Mesenchymal stem cell (in vitro differentiated cells and primary cell): ENCODE measurements at regions not wholly inside any gene's neighbourhood (a gene's known extent, or its start where the extent isn't known, plus 50 kb on each side); places are given as distances from the start of the nearest gene placed in this dataset.

Experiments used
- DNase-seq: peaks from one replicate; pipeline ENCODE4 v3.0.0-alpha.2; 2013
- H2AFZ ChIP-seq: one replicate; pipeline ENCODE4 v1.6.1; 2013; ENCODE audit warnings: low read depth, mild to moderate bottlenecking, control low read depth, inconsistent platforms, low read length, moderate library complexity
- H2AK5ac ChIP-seq: 2 replicates; pipeline ENCODE4 v1.6.1; 2013; ENCODE audit warnings: low read length, moderate library complexity, mild to moderate bottlenecking, inconsistent platforms; ENCODE audit not compliant: severe bottlenecking
- H2BK120ac ChIP-seq: one replicate; pipeline ENCODE4 v1.6.1; 2013; ENCODE audit warnings: low read depth, mild to moderate bottlenecking, inconsistent platforms, low read length, moderate library complexity
- H2BK12ac ChIP-seq, 2 experiments: one replicate each; pipeline ENCODE4 v1.6.1; 2013; ENCODE audit warnings: inconsistent platforms in 2 of 2, low read length in 2 of 2, mild to moderate bottlenecking in 2 of 2, moderate library complexity in 2 of 2, control low read depth in 1 of 2
- H2BK15ac ChIP-seq: one replicate; pipeline ENCODE4 v1.6.1; 2013; ENCODE audit warnings: mild to moderate bottlenecking, low read depth, inconsistent platforms; ENCODE audit not compliant: poor library complexity, severe bottlenecking
- H2BK5ac ChIP-seq: 2 replicates; pipeline ENCODE4 v1.6.1; 2013; ENCODE audit warnings: low read depth, mild to moderate bottlenecking, low read length, control low read depth, inconsistent platforms; ENCODE audit not compliant: poor library complexity, severe bottlenecking
- H3K14ac ChIP-seq, 2 experiments: one replicate each; pipeline ENCODE4 v1.6.1; 2013; ENCODE audit warnings: inconsistent platforms in 2 of 2, low read length in 2 of 2, control low read depth in 1 of 2, mild to moderate bottlenecking in 1 of 2, moderate library complexity in 1 of 2
- H3K18ac ChIP-seq, 2 experiments: one replicate each; pipeline ENCODE4 v1.6.1; 2013; ENCODE audit warnings: inconsistent platforms in 2 of 2, low read length in 2 of 2, control low read depth in 1 of 2, low read depth in 1 of 2, mild to moderate bottlenecking in 1 of 2
- H3K23ac ChIP-seq, 2 experiments: one replicate each; pipeline ENCODE4 v1.6.1; 2013; ENCODE audit warnings: inconsistent platforms in 2 of 2, low read length in 2 of 2, mild to moderate bottlenecking in 2 of 2, moderate library complexity in 2 of 2, control low read depth in 1 of 2
- H3K27ac ChIP-seq: 2 replicates; pipeline ENCODE4 v1.5.1; 2013; ENCODE audit warnings: mild to moderate bottlenecking, moderate library complexity, low read length, control low read depth, inconsistent platforms; ENCODE audit not compliant: poor library complexity, severe bottlenecking
- H3K27me3 ChIP-seq, 2 experiments: 2 replicates each; pipeline versions ENCODE4 v1.6.1 to v1.7.0; 2013; ENCODE audit warnings: low read length in 2 of 2, mild to moderate bottlenecking in 2 of 2, moderate library complexity in 2 of 2, control low read depth in 1 of 2, inconsistent platforms in 1 of 2; ENCODE audit not compliant: control insufficient read depth in 1 of 2, insufficient read depth in 1 of 2
- H3K36me3 ChIP-seq, 2 experiments: 2 replicates each; pipeline versions ENCODE4 v1.6.1 to v1.7.0; 2013; ENCODE audit warnings: low read length in 2 of 2, control low read depth in 1 of 2, inconsistent platforms in 1 of 2, low read depth in 1 of 2, mild to moderate bottlenecking in 1 of 2; ENCODE audit not compliant: insufficient read depth in 2 of 2, control insufficient read depth in 1 of 2
- H3K4ac ChIP-seq, 2 experiments: one replicate each; pipeline ENCODE4 v1.6.1; 2013; ENCODE audit warnings: inconsistent platforms in 2 of 2, low read length in 2 of 2, mild to moderate bottlenecking in 2 of 2, moderate library complexity in 2 of 2, control low read depth in 1 of 2, low read depth in 1 of 2
- H3K4me1 ChIP-seq: 2 replicates; pipeline ENCODE4 v1.6.1; 2013; ENCODE audit warnings: low read depth, low read length, control low read depth; ENCODE audit not compliant: control insufficient read depth, insufficient read depth
- H3K4me2 ChIP-seq: 2 replicates; pipeline ENCODE4 v1.6.1; 2013; ENCODE audit warnings: low read length, mild to moderate bottlenecking, inconsistent platforms; ENCODE audit not compliant: poor library complexity, severe bottlenecking
- H3K4me3 ChIP-seq, 2 experiments: 2 replicates each; pipeline versions ENCODE4 v1.5.1 to v1.7.0; 2013; ENCODE audit warnings: low read length in 2 of 2, mild to moderate bottlenecking in 2 of 2, control low read depth in 1 of 2, low read depth in 1 of 2; ENCODE audit not compliant: insufficient read depth in 1 of 2
- H3K79me1 ChIP-seq: replicated peaks from 2 replicates; pipeline ENCODE4 v1.6.1; 2013; ENCODE audit warnings: mild to moderate bottlenecking, control low read depth, low read length, inconsistent platforms; ENCODE audit not compliant: poor library complexity, severe bottlenecking
- H3K9ac ChIP-seq: 2 replicates; pipeline ENCODE4 v1.7.0; 2013; ENCODE audit warnings: mild to moderate bottlenecking, low read length, moderate library complexity
- H3K9me3 ChIP-seq: 2 replicates; pipeline ENCODE4 v1.7.0; 2013; ENCODE audit warnings: mild to moderate bottlenecking, low read length; ENCODE audit not compliant: control insufficient read depth
- H4K8ac ChIP-seq: one replicate; pipeline ENCODE4 v1.6.1; 2013; ENCODE audit warnings: inconsistent platforms, mild to moderate bottlenecking, low read length, moderate library complexity
- H4K91ac ChIP-seq: one replicate; pipeline ENCODE4 v1.6.1; 2013; ENCODE audit warnings: mild to moderate bottlenecking, low read length, inconsistent platforms
- WGBS: methylation state at CpG from one replicate; pipeline ENCODE4 v1.1.7; 2013; ENCODE audit warnings: mixed read lengths; 5-methylcytosine and 5-hydroxymethylcytosine counted together

DNA sequence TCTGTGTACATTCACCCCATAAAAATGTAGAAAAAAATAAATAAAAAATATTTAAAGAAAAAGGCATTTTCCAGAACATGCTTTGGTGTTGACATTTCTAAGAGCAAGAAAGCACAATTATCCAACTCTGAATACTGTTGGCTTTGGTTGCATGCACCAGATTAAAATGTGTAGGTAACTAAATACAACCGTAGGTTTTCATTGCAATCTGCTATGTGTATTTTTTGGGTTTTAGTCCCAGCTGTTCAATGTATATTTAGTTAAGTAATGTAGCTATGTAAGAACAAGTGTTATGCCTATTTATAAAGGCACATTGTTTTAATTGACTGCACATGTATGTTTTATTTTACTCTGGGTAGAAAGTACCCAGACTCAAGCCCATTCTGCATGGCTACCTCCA, 108.1 kb upstream of the PAQR3 start:
- WGBS: 100% methylated on average over 1 of the region's 1 CpG
- no peak overlapping the region for H2BK12ac ChIP-seq
- H2BK120ac ChIP-seq: no peak overlapping the region

DNA sequence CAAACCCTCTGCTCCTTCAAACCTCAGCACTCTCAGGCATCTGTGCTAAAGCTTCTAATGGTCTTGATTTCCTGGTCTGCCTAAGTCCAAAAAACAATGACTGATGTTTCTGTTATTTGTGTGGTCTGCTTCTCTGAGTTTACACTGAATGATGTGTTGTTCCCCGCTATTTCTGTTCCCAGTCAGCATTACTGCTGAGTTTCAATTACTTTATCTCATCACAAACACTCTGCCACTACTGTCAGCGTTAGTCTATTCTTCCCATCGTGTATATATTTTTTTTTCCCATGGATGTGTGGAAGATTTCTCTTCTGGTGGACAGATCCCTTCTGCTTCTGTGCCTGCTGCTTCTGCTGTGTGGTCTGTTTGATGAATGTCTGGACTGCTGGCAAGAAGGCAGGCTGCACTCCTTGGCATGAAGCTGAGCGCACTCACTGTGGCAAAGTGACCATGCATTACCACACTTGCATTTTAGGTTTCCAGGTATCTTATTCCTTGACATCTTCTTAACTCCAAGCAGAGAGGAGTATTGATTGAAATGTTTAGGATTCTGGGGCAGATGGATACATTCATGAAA, 106.9 kb upstream of the PAQR3 start:
- H3K4me3 ChIP-seq: no peak overlapping the region
- H3K27ac ChIP-seq: no peak overlapping the region
- H3K27me3 ChIP-seq: no peaks in the 10 kb centered on the region
- H3K9ac ChIP-seq: no peak overlapping the region
- no peak overlapping the region for H2AFZ ChIP-seq
- H2BK120ac ChIP-seq: no peak overlapping the region
- H3K79me1 ChIP-seq: no peaks in the 10 kb centered on the region
- no peak overlapping the region for H4K91ac ChIP-seq
- H2AK5ac ChIP-seq: no peak overlapping the region
- H3K23ac ChIP-seq: no peak overlapping the region
- no CpG with 5 or more reads among the region's 4 CpGs for WGBS
- no peaks in the 10 kb centered on the region for H3K4me1 ChIP-seq
- no peak overlapping the region for H2BK15ac ChIP-seq
- H3K36me3 ChIP-seq: no peaks in the 10 kb centered on the region
- H3K4ac ChIP-seq: no peak overlapping the region
- no peak overlapping the region for H3K14ac ChIP-seq
- no peak overlapping the region for H2BK12ac ChIP-seq
- H4K8ac ChIP-seq: no peak overlapping the region
- no peaks in the 10 kb centered on the region for H3K9me3 ChIP-seq
- no peak overlapping the region for H3K18ac ChIP-seq
- H3K4me2 ChIP-seq: no peak overlapping the region
- DNase-seq: peak; percentile 3
- H2BK5ac ChIP-seq: no peak overlapping the region

More for the DNA sequence above, 108.1 kb upstream of the PAQR3 start:
- Histone ChIP-seq H2AK5ac (no peak overlapping the region), H3K36me3 (no peaks in the 10 kb centered on the region), H3K27me3 (no peaks in the 10 kb centered on the region), H3K79me1 (no peaks in the 10 kb centered on the region), H3K4me3 (no peak overlapping the region), H2AFZ (no peak overlapping the region), H3K14ac (no peak overlapping the region), H3K27ac (no peak overlapping the region), H3K18ac (no peak overlapping the region), H2BK5ac (no peak overlapping the region), H3K9me3 (no peaks in the 10 kb centered on the region), H4K91ac (no peak overlapping the region), H3K9ac (no peak overlapping the region), H4K8ac (no peak overlapping the region), H3K4ac (no peak overlapping the region), H3K4me2 (no peak overlapping the region), H3K4me1 (no peaks in the 10 kb centered on the region), H3K23ac (no peak overlapping the region), H2BK15ac (no peak overlapping the region)
- DNase-seq: no peak

DNA sequence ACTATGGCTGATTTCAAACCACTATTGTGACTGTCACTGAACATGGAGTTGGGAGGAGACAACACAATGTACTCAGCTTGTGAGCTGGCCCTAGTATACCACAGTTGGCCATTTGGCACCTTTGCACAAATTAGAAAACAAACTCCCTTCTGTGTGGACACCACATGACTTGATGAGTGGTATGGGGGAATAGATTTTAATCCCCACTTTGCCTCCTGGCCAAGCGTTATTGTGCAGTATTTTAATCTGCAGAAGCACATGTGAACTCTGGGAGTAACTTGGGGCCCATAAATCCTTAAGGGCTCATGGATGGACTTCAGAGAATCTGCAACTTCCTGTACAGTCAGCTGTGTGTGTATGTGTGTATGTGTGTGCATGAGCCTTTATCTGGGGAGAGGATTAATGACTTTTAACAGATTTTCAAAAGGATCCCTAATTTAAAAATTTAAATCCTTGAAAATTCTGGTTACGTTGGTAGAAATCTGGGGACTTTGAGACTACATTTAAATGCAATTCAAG, 105.0 kb upstream of the PAQR3 start:
- Histone ChIP-seq H3K9me3 (no peaks in the 10 kb centered on the region), H2BK120ac (no peak overlapping the region), H4K8ac (no peak overlapping the region), H2BK15ac (no peak overlapping the region), H3K4ac (no peak overlapping the region), H2BK12ac (no peak overlapping the region), H3K9ac (no peak overlapping the region), H3K18ac (no peak overlapping the region), H2AFZ (peak overlapping the region; percentile 42), H3K14ac (no peak overlapping the region), H3K4me3 (no peak overlapping the region), H2BK5ac (no peak overlapping the region), H3K27me3 (no peaks in the 10 kb centered on the region), H3K4me2 (no peak overlapping the region), H3K79me1 (no peaks in the 10 kb centered on the region), H3K36me3 (no peaks in the 10 kb centered on the region), H3K4me1 (no peaks in the 10 kb centered on the region), H4K91ac (no peak overlapping the region), H2AK5ac (no peak overlapping the region), H3K23ac (no peak overlapping the region), H3K27ac (no peak overlapping the region)
- 81% methylated on average over 2 of the region's 2 CpGs for WGBS
- peak; percentile 5 for DNase-seq

DNA sequence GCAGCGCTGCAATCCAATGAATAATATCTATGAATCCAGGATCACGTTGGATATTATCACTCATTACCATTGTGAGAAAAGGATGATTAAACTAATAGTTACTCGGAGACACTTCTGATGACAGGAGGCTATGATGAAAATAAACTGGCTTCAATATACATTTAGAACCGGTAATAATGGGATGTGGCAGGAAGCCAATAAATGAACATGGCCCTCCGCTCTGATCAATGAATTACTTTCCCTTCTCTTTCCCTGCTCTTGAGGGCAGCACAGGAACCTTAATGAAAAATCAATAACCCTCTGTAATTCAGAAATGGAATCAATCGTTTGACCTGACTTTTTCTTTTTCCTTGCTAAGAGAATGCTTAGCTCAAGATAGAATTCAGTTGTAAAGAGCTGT, 103.9 kb upstream of the PAQR3 start:
- no peaks in the 10 kb centered on the region for H3K4me1 ChIP-seq
- no peak overlapping the region for H2BK15ac ChIP-seq
- H2BK120ac ChIP-seq: no peak overlapping the region
- no peak overlapping the region for H2BK12ac ChIP-seq
- H3K36me3 ChIP-seq: no peaks in the 10 kb centered on the region
- H3K18ac ChIP-seq: no peak overlapping the region
- H3K14ac ChIP-seq: no peak overlapping the region
- H3K27me3 ChIP-seq: no peaks in the 10 kb centered on the region
- no peak overlapping the region for H3K9ac ChIP-seq
- no peak overlapping the region for H3K4me2 ChIP-seq
- no peak overlapping the region for H4K8ac ChIP-seq
- H2BK5ac ChIP-seq: no peak overlapping the region
- H2AK5ac ChIP-seq: no peak overlapping the region
- H2AFZ ChIP-seq: no peak overlapping the region
- no peak overlapping the region for H3K27ac ChIP-seq
- no peak overlapping the region for H3K23ac ChIP-seq
- WGBS: 92% methylated on average over 6 of the region's 6 CpGs
- no peak overlapping the region for H3K4me3 ChIP-seq
- H3K79me1 ChIP-seq: no peaks in the 10 kb centered on the region
- H3K9me3 ChIP-seq: no peaks in the 10 kb centered on the region
- no peak for DNase-seq
- H4K91ac ChIP-seq: no peak overlapping the region
- no peak overlapping the region for H3K4ac ChIP-seq
